Endothelial cell (in vitro differentiated cells): ENCODE measurements at regions not wholly inside any gene's neighbourhood (a gene's known extent, or its start where the extent isn't known, plus 50 kb on each side); places are given as distances from the start of the nearest gene placed in this dataset.

ENCODE experiments used
- DNase-seq: peaks from one replicate; pipeline ENCODE4 v3.0.0; 2021; ENCODE audit warnings: low spot score
- H3K27ac Mint-ChIP-seq: one replicate; pipeline ENCODE4 v1.8.0; 2021; ENCODE audit warnings: mixed read lengths, inconsistent platforms; ENCODE audit not compliant: unreplicated experiment
- H3K27me3 Mint-ChIP-seq: one replicate; pipeline ENCODE4 v1.8.0; 2021; ENCODE audit warnings: mild to moderate bottlenecking, moderate library complexity, mixed read lengths, inconsistent platforms; ENCODE audit not compliant: unreplicated experiment
- H3K36me3 Mint-ChIP-seq: one replicate; pipeline ENCODE4 v1.8.0; 2021; ENCODE audit warnings: mild to moderate bottlenecking, low read depth, mixed read lengths, inconsistent platforms; ENCODE audit not compliant: unreplicated experiment
- H3K4me1 Mint-ChIP-seq: one replicate; pipeline ENCODE4 v1.8.0; 2021; ENCODE audit warnings: mild to moderate bottlenecking, mixed read lengths, inconsistent platforms; ENCODE audit not compliant: unreplicated experiment
- H3K4me3 Mint-ChIP-seq: one replicate; pipeline ENCODE4 v1.8.0; 2021; ENCODE audit warnings: mild to moderate bottlenecking, mixed read lengths, inconsistent platforms; ENCODE audit not compliant: unreplicated experiment
- H3K9me3 Mint-ChIP-seq: one replicate; pipeline ENCODE4 v1.8.0; 2021; ENCODE audit warnings: mixed read lengths, inconsistent platforms; ENCODE audit not compliant: unreplicated experiment
- CTCF ChIP-seq: fragments of 200-600 bp; sonication (generic); IDR thresholded peaks from one replicate; pipeline ENCODE4 v1.5.0; 2021; ENCODE audit warnings: antibody characterized with exemption; ENCODE audit not compliant: unreplicated experiment

GRCh38 chr12:47007048-47007447 lies 72.4 kb upstream of the PCED1B start:
- no peak overlapping the region for H3K4me3 Mint-ChIP-seq
- peaks cover 2% of the 10 kb centered on the region for H3K4me1 Mint-ChIP-seq
- DNase-seq = no peak
- H3K27ac Mint-ChIP-seq = no peak overlapping the region
- peaks cover 2% of the 10 kb centered on the region for H3K27me3 Mint-ChIP-seq
- TF ChIP-seq CTCF = no peak
- no peaks in the 10 kb centered on the region for H3K36me3 Mint-ChIP-seq
- no peaks in the 10 kb centered on the region for H3K9me3 Mint-ChIP-seq

GRCh38 chr12:47012552-47012951 lies 66.9 kb upstream of the PCED1B start:
- TF ChIP-seq CTCF = no peak
- Mint-ChIP-seq H3K4me1 (peaks cover 4% of the 10 kb centered on the region), H3K4me3 (no peak overlapping the region), H3K27ac (no peak overlapping the region), H3K36me3 (no peaks in the 10 kb centered on the region), H3K9me3 (no peaks in the 10 kb centered on the region), H3K27me3 (peaks cover 3% of the 10 kb centered on the region)
- no peak for DNase-seq

- H3K4me1 Mint-ChIP-seq = peaks cover 4% of the 10 kb centered on the region
- no peak for TF ChIP-seq CTCF
- H3K27ac Mint-ChIP-seq = no peak overlapping the region
- no peaks in the 10 kb centered on the region for H3K9me3 Mint-ChIP-seq
- peaks cover 3% of the 10 kb centered on the region for H3K27me3 Mint-ChIP-seq
- no peaks in the 10 kb centered on the region for H3K36me3 Mint-ChIP-seq
- no peak overlapping the region for H3K4me3 Mint-ChIP-seq
- DNase-seq = no peak
Measured at GRCh38 chr12:47014474-47014873, 64.9 kb upstream of the PCED1B start.

- peaks cover 4% of the 10 kb centered on the region for H3K4me1 Mint-ChIP-seq
- no peak overlapping the region for H3K27ac Mint-ChIP-seq
- H3K36me3 Mint-ChIP-seq = no peaks in the 10 kb centered on the region
- no peak for DNase-seq
- no peaks in the 10 kb centered on the region for H3K9me3 Mint-ChIP-seq
- no peak for TF ChIP-seq CTCF
- peaks cover 3% of the 10 kb centered on the region for H3K27me3 Mint-ChIP-seq
- no peak overlapping the region for H3K4me3 Mint-ChIP-seq
Measured at GRCh38 chr12:47015381-47015780, 64.0 kb upstream of the PCED1B start.

- Mint-ChIP-seq H3K27me3 (peaks cover 1% of the 10 kb centered on the region), H3K4me3 (no peak overlapping the region), H3K27ac (no peak overlapping the region), H3K9me3 (no peaks in the 10 kb centered on the region), H3K4me1 (peaks cover 2% of the 10 kb centered on the region), H3K36me3 (no peaks in the 10 kb centered on the region)
- no peak for TF ChIP-seq CTCF
- DNase-seq = no peak
Measured at GRCh38 chr12:47017041-47017713, 62.2 kb upstream of the PCED1B start.
